ENCODE measurements at regions not wholly inside any gene's neighbourhood (a gene's known extent, or its start where the extent isn't known, plus 50 kb on each side); places are given as distances from the start of the nearest gene placed in this dataset.
"Not testable (repeated sequence)": the region's sequence is repeated elsewhere in the genome, so short reads cannot be mapped to it uniquely, and the experiment has no call there.

GRCh38 chrX:150088042-150088441, 149.8 kb upstream of the EOLA2 start:
- intact Hi-C loops (cut with DNase I; ENCODE audit: low total_unique reads): no loop called here
- H3K9me3 ChIP-seq: no peaks in the 10 kb centered on the region
- no peaks in the 10 kb centered on the region for H3K36me3 ChIP-seq
- H3K27ac ChIP-seq: no peak overlapping the region
- H3K27me3 ChIP-seq (replicated peaks in 1 of 7): peaks cover 0 to 3% (median 0%) of the 10 kb centered on the region in 7 donors
- H3K4me1 ChIP-seq: no peaks in the 10 kb centered on the region
- no peak for DNase-seq
- H3K4me3 ChIP-seq: no peak overlapping the region
- 66 to 100% (median 86%) methylated on average over 2 to 5 of the region's 5 CpGs for WGBS, 5 donors
- TF ChIP-seq POLR2A (IDR thresholded peaks at IDR 0.05): no peak
- no peak for TF ChIP-seq CTCF (IDR thresholded peaks at IDR 0.05 in 8 of 11, conservative IDR thresholded peaks at IDR 0.05 in 3 of 11)
- TF ChIP-seq POLR2AphosphoS5 (IDR thresholded peaks at IDR 0.05): no peak

- no peak overlapping the region for H3K27ac ChIP-seq
- intact Hi-C loops (cut with DNase I; ENCODE audit: low total_unique reads): no loop called here
- WGBS, 5 donors: 85 to 96% (median 91%) methylated on average over 2 to 5 of the region's 5 CpGs
- no peaks in the 10 kb centered on the region for H3K9me3 ChIP-seq
- peaks cover 0 to 3% (median 0%) of the 10 kb centered on the region in 7 donors for H3K27me3 ChIP-seq (replicated peaks in 1 of 7)
- H3K4me3 ChIP-seq: no peak overlapping the region
- H3K4me1 ChIP-seq: no peaks in the 10 kb centered on the region
- no peaks in the 10 kb centered on the region for H3K36me3 ChIP-seq
- no peak for TF ChIP-seq POLR2A (IDR thresholded peaks at IDR 0.05)
- TF ChIP-seq POLR2AphosphoS5 (IDR thresholded peaks at IDR 0.05): no peak
- TF ChIP-seq CTCF (IDR thresholded peaks at IDR 0.05 in 8 of 11, conservative IDR thresholded peaks at IDR 0.05 in 3 of 11): no peak
- DNase-seq: no peak
Measured at GRCh38 chrX:150088766-150089518, 150.7 kb upstream of the EOLA2 start.

- H3K4me1 ChIP-seq; H3K36me3 ChIP-seq; H3K4me3 ChIP-seq; H3K9me3 ChIP-seq; H3K27me3 ChIP-seq (replicated peaks in 1 of 7); DNase-seq; intact Hi-C loops (cut with DNase I; ENCODE audit: low total_unique reads); H3K27ac ChIP-seq: not testable (repeated sequence)
- WGBS, 5 donors: 89 to 100% (median 95%) methylated on average over 4 of the region's 4 CpGs
Measured at GRCh38 chrX:150091300-150091699, 153.0 kb upstream of the EOLA2 start.

- no peak for DNase-seq
Measured at GRCh38 chrX:150092549-150092948, 154.3 kb upstream of the EOLA2 start.

More at GRCh38 chrX:150092549-150092948, 154.3 kb upstream of the EOLA2 start:
- Histone ChIP-seq H3K36me3 (no peaks in the 10 kb centered on the region), H3K9me3 (no peaks in the 10 kb centered on the region), H3K4me3 (no peak overlapping the region), H3K27me3 (replicated peaks in 1 of 7) (peaks cover 0 to 3% (median 0%) of the 10 kb centered on the region in 7 donors), H3K4me1 (peaks cover 0 to 7% (median 0%) of the 10 kb centered on the region in 6 donors), H3K27ac (no peak overlapping the region)
- WGBS, 5 donors: 48 to 69% (median 53%) methylated on average over 3 to 4 of the region's 4 CpGs
- intact Hi-C loops (cut with DNase I; ENCODE audit: low total_unique reads): no loop called here
- TF ChIP-seq POLR2A (IDR thresholded peaks at IDR 0.05): no peak
- no peak for TF ChIP-seq POLR2AphosphoS5 (IDR thresholded peaks at IDR 0.05)
- no peak for TF ChIP-seq CTCF (IDR thresholded peaks at IDR 0.05 in 8 of 11, conservative IDR thresholded peaks at IDR 0.05 in 3 of 11)

Data from spleen (tissue), 11 donors.